H9 (cell line): ENCODE measurements at regions not wholly inside any gene's neighbourhood (a gene's known extent, or its start where the extent isn't known, plus 50 kb on each side); places are given as distances from the start of the nearest gene placed in this dataset.

ENCODE experiments used
- DNase-seq: peaks from one replicate; pipeline ENCODE4 v3.0.0-alpha.2; 2017
- H2AFZ ChIP-seq: one replicate; pipeline ENCODE4 v1.6.1; 2013; ENCODE audit warnings: mild to moderate bottlenecking, low read length, control low read depth, moderate library complexity
- H2AK5ac ChIP-seq: 2 replicates; pipeline ENCODE4 v1.6.1; 2013; ENCODE audit warnings: low read length, control low read depth, mixed read lengths; ENCODE audit not compliant: insufficient read length
- H2BK120ac ChIP-seq: one replicate; pipeline ENCODE4 v1.6.1; 2013; ENCODE audit warnings: low read depth, mild to moderate bottlenecking, low read length, control low read depth, inconsistent platforms; ENCODE audit not compliant: poor library complexity, severe bottlenecking
- H2BK12ac ChIP-seq: 2 replicates; pipeline ENCODE4 v1.6.1; 2013; ENCODE audit warnings: low read length, control low read depth, mixed read lengths, low read depth; ENCODE audit not compliant: insufficient read length
- H2BK15ac ChIP-seq: 2 replicates; pipeline ENCODE4 v1.6.1; 2013; ENCODE audit warnings: low read depth, low read length, control low read depth
- H2BK20ac ChIP-seq: one replicate; pipeline ENCODE4 v1.6.1; 2013; ENCODE audit warnings: low read depth, mild to moderate bottlenecking, low read length, control low read depth, inconsistent platforms; ENCODE audit not compliant: poor library complexity, severe bottlenecking
- H2BK5ac ChIP-seq: 2 replicates; pipeline ENCODE4 v1.6.1; 2013; ENCODE audit warnings: low read length, control low read depth, mixed read lengths; ENCODE audit not compliant: insufficient read length
- H3K14ac ChIP-seq: 2 replicates; pipeline ENCODE4 v1.6.1; 2013; ENCODE audit warnings: low read length, control low read depth; ENCODE audit not compliant: insufficient read depth
- H3K18ac ChIP-seq: 2 replicates; pipeline ENCODE4 v1.6.1; 2013; ENCODE audit warnings: low read depth, mild to moderate bottlenecking, mixed read lengths, low read length, control low read depth; ENCODE audit not compliant: insufficient read length
- H3K23ac ChIP-seq: 2 replicates; pipeline ENCODE4 v1.6.1; 2013; ENCODE audit warnings: low read length, control low read depth, mixed read lengths, low read depth; ENCODE audit not compliant: insufficient read length
- H3K23me2 ChIP-seq: 2 replicates; pipeline ENCODE4 v1.6.1; 2013; ENCODE audit warnings: low read depth, mild to moderate bottlenecking, mixed read lengths, low read length, control low read depth; ENCODE audit not compliant: insufficient read length, poor library complexity, severe bottlenecking
- H3K27ac ChIP-seq: 2 replicates; pipeline ENCODE4 v1.5.1; 2013; ENCODE audit warnings: low read length, control low read depth, mixed read lengths, low read depth; ENCODE audit not compliant: insufficient read length
- H3K27me3 ChIP-seq: 2 replicates; pipeline ENCODE4 v1.6.1; 2013; ENCODE audit warnings: low read length, control low read depth, inconsistent platforms; ENCODE audit not compliant: insufficient read depth
- H3K4ac ChIP-seq: 2 replicates; pipeline ENCODE4 v1.6.1; 2013; ENCODE audit warnings: low read depth, mild to moderate bottlenecking, control low read depth, inconsistent platforms, low read length, moderate library complexity
- H3K4me1 ChIP-seq: 2 replicates; pipeline ENCODE4 v1.6.1; 2013; ENCODE audit warnings: low read length, control low read depth, inconsistent platforms; ENCODE audit not compliant: insufficient read depth
- H3K4me2 ChIP-seq: 2 replicates; pipeline ENCODE4 v1.6.1; 2013; ENCODE audit warnings: low read length, control low read depth, mixed read lengths; ENCODE audit not compliant: insufficient read length, insufficient read depth
- H3K56ac ChIP-seq: 2 replicates; pipeline ENCODE4 v1.6.1; 2013; ENCODE audit warnings: low read depth, mild to moderate bottlenecking, mixed read lengths, low read length, control low read depth; ENCODE audit not compliant: insufficient read length
- H3K79me1 ChIP-seq: 2 replicates; pipeline ENCODE4 v1.6.1; 2013; ENCODE audit warnings: low read depth, mild to moderate bottlenecking, moderate library complexity, low read length, control low read depth, inconsistent platforms; ENCODE audit not compliant: insufficient read depth, poor library complexity, severe bottlenecking
- H3K79me2 ChIP-seq: 2 replicates; pipeline ENCODE4 v1.6.1; 2013; ENCODE audit warnings: low read length, control low read depth, inconsistent platforms; ENCODE audit not compliant: insufficient read depth
- H3K9ac ChIP-seq: 2 replicates; pipeline ENCODE4 v1.6.1; 2013; ENCODE audit warnings: low read length, control low read depth, mixed read lengths; ENCODE audit not compliant: insufficient read length; ENCODE audit errors: extremely low read depth
- H3K9me3 ChIP-seq: one replicate; pipeline ENCODE4 v1.6.1; 2013; ENCODE audit warnings: low read depth, low read length, inconsistent platforms; ENCODE audit not compliant: control insufficient read depth
- H3T11ph ChIP-seq: one replicate; pipeline ENCODE4 v1.6.1; 2013; ENCODE audit warnings: mild to moderate bottlenecking, low read length, control low read depth, inconsistent platforms
- H4K20me1 ChIP-seq: one replicate; pipeline ENCODE4 v1.6.1; 2013; ENCODE audit not compliant: control insufficient read depth, insufficient read length, insufficient read depth
- H4K5ac ChIP-seq: 2 replicates; pipeline ENCODE4 v1.6.1; 2013; ENCODE audit warnings: low read depth, mild to moderate bottlenecking, mixed read lengths, low read length, control low read depth; ENCODE audit not compliant: insufficient read length
- H4K8ac ChIP-seq: replicated peaks from 2 replicates; pipeline ENCODE4 v1.6.1; 2013; ENCODE audit warnings: low read length, control low read depth, mixed read lengths, low read depth; ENCODE audit not compliant: insufficient read length
- H4K91ac ChIP-seq: 2 replicates; pipeline ENCODE4 v1.6.1; 2013; ENCODE audit warnings: low read depth, mild to moderate bottlenecking, moderate library complexity, mixed read lengths, low read length, control low read depth; ENCODE audit not compliant: insufficient read length
- H3K27ac Mint-ChIP-seq, 3 experiments: 2 replicates in 2 of 3; 3 replicates in 1 of 3; pipeline ENCODE4 v1.8.0; 2020 to 2021; ENCODE audit warnings: mixed read lengths in 3 of 3, mild to moderate bottlenecking in 1 of 3, moderate library complexity in 1 of 3
- H3K27me3 Mint-ChIP-seq: 2 replicates; pipeline ENCODE4 v1.8.0; 2021; ENCODE audit warnings: low read depth, mild to moderate bottlenecking, moderate library complexity, mixed read lengths
- H3K36me3 Mint-ChIP-seq, 3 experiments: 2 replicates in 2 of 3; 3 replicates in 1 of 3; pipeline ENCODE4 v1.8.0; 2020 to 2021; ENCODE audit warnings: low read depth in 3 of 3, mixed read lengths in 3 of 3; ENCODE audit not compliant: insufficient read depth in 1 of 3
- H3K4me1 Mint-ChIP-seq, 2 experiments: 2 replicates each; pipeline ENCODE4 v1.8.0; 2020; ENCODE audit warnings: mixed read lengths in 2 of 2
- H3K4me3 Mint-ChIP-seq, 2 experiments: 2 replicates in 1 of 2; 3 replicates in 1 of 2; pipeline ENCODE4 v1.8.0; 2020 to 2021; ENCODE audit warnings: mild to moderate bottlenecking in 2 of 2, mixed read lengths in 2 of 2, moderate library complexity in 1 of 2
- H3K9me3 Mint-ChIP-seq, 2 experiments: 2 replicates in 1 of 2; 3 replicates in 1 of 2; pipeline ENCODE4 v1.8.0; 2020; ENCODE audit warnings: mild to moderate bottlenecking in 2 of 2, mixed read lengths in 2 of 2, moderate library complexity in 1 of 2
- CTCF ChIP-seq: fragments of 200-600 bp; sonication (generic); conservative IDR thresholded peaks from 3 replicates; pipeline ENCODE4 v1.8.0; 2021; ENCODE audit warnings: antibody characterized with exemption, mild to moderate bottlenecking
- WGBS: extraction: QIAGEN DNeasy Blood & Tissue Kit; methylation state at CpG from one replicate; pipeline ENCODE4 v1.1.7; 2013; ENCODE audit warnings: missing lambda C conversion rate, low lambda C conversion rate, mixed read lengths; ENCODE audit not compliant: insufficient read length; ENCODE audit errors: extremely low coverage; 5-methylcytosine and 5-hydroxymethylcytosine counted together

GRCh38 chr2:67922080-67922785, 140.6 kb downstream of the C1D start:
- no peaks in the 10 kb centered on the region for H3K27me3 ChIP-seq
- H2BK120ac ChIP-seq: no peak overlapping the region
- H3K79me2 ChIP-seq: no peaks in the 10 kb centered on the region
- peaks cover 0 to 4% of the 10 kb centered on the region in 2 experiments; a peak in 3 of 5 replicates for H3K9me3 Mint-ChIP-seq
- H3K79me1 ChIP-seq: no peaks in the 10 kb centered on the region
- no peak overlapping the region for H3T11ph ChIP-seq
- no peak overlapping the region for H3K23ac ChIP-seq
- H2AFZ ChIP-seq: no peak overlapping the region
- no peak overlapping the region for H3K56ac ChIP-seq
- H3K27me3 Mint-ChIP-seq: no peaks in the 10 kb centered on the region; the same call in 1 of the 2 replicates
- no peaks in the 10 kb centered on the region for H3K9me3 ChIP-seq
- H2BK15ac ChIP-seq: no peak overlapping the region
- no peak overlapping the region for H4K91ac ChIP-seq
- no peak overlapping the region for H2BK20ac ChIP-seq
- no peak overlapping the region for H2AK5ac ChIP-seq
- peaks cover under 1% of the 10 kb centered on the region for H3K23me2 ChIP-seq
- no CpG with 5 or more reads among the region's 4 CpGs for WGBS
- H3K18ac ChIP-seq: no peak overlapping the region
- no peak overlapping the region for H3K27ac Mint-ChIP-seq
- no peak overlapping the region for H3K27ac ChIP-seq
- peaks cover 0 to 4% (median 3%) of the 10 kb centered on the region in 3 experiments; a peak in 2 of 7 replicates for H3K36me3 Mint-ChIP-seq
- H3K4me1 ChIP-seq: peaks cover 5% of the 10 kb centered on the region; the same call in 1 of the 2 replicates
- no peak overlapping the region for H2BK5ac ChIP-seq
- no peak overlapping the region for H3K9ac ChIP-seq
- H3K4me3 Mint-ChIP-seq: no peak overlapping the region
- no peak overlapping the region for H3K4me2 ChIP-seq
- H4K8ac ChIP-seq: no peak overlapping the region
- no peak overlapping the region for H4K5ac ChIP-seq
- H3K4ac ChIP-seq: no peak overlapping the region
- H3K4me1 Mint-ChIP-seq: peaks cover 44 to 45% of the 10 kb centered on the region in 2 experiments
- no peak for DNase-seq
- no peak for TF ChIP-seq CTCF
- no peak overlapping the region for H3K14ac ChIP-seq
- H2BK12ac ChIP-seq: no peak overlapping the region
- H4K20me1 ChIP-seq: no peaks in the 10 kb centered on the region
